ENCODE measurements at regions not wholly inside any gene's neighbourhood (a gene's known extent, or its start where the extent isn't known, plus 50 kb on each side); places are given as distances from the start of the nearest gene placed in this dataset.

GRCh38 chrX:23503835-23504539, 163.3 kb upstream of the PRDX4 start:
- TF ChIP-seq POLR2A (IDR thresholded peaks at IDR 0.05; ENCODE audit: low read length) (no peak), USF2 (IDR thresholded peaks at IDR 0.05) (no peak)

All from A549 (cell line).